HCT116 (cell line): ENCODE measurements at regions not wholly inside any gene's neighbourhood (a gene's known extent, or its start where the extent isn't known, plus 50 kb on each side); places are given as distances from the start of the nearest gene placed in this dataset.

Source experiments
- CBX3 ChIP-seq: IDR thresholded peaks from 2 replicates; pipeline ENCODE4 v1.6.1; 2012; ENCODE audit warnings: low read depth
- CEBPB ChIP-seq: IDR thresholded peaks from 2 replicates; pipeline ENCODE4 v1.6.1; 2012; ENCODE audit warnings: low read depth
- EGR1 ChIP-seq: IDR thresholded peaks from 2 replicates; pipeline ENCODE4 v1.6.1; 2012; ENCODE audit warnings: low read depth
- EZH2 ChIP-seq: fragments of 200-600 bp; sonication (generic); IDR thresholded peaks from 2 replicates; pipeline ENCODE4 v1.6.1; 2017; ENCODE audit warnings: antibody characterized with exemption, mixed run types
- EZH2phosphoT487 ChIP-seq: fragments of 200-600 bp; IDR thresholded peaks from 2 replicates; pipeline ENCODE4 v1.6.1; 2018; ENCODE audit warnings: antibody characterized with exemption, borderline replicate concordance
- FOSL1 ChIP-seq: IDR thresholded peaks from 2 replicates; pipeline ENCODE4 v1.6.1; 2012; ENCODE audit warnings: low read depth
- POLR2A ChIP-seq: IDR thresholded peaks from 2 replicates; pipeline ENCODE4 v1.7.0; 2011; ENCODE audit warnings: borderline replicate concordance; ENCODE audit not compliant: insufficient read depth, insufficient read length; ENCODE audit errors: extremely low read depth
- SP1 ChIP-seq: IDR thresholded peaks from 2 replicates; pipeline ENCODE4 v1.6.1; 2012; ENCODE audit warnings: low read depth
- ZFX ChIP-seq: fragments of 450-650 bp; IDR thresholded peaks from 2 replicates; pipeline ENCODE4 v1.6.1; 2017
- TF ChIP-seq, protein P1 (sequence below): IDR thresholded peaks from 2 replicates; pipeline ENCODE4 v1.6.1; 2012; ENCODE audit warnings: low read depth
- TF ChIP-seq, protein P2 (sequence below), 3 experiments: fragments of 200-600 bp in 1 of 3; sonication (generic) in 1 of 3; IDR thresholded peaks in 2 of 3; conservative IDR thresholded peaks in 1 of 3; 2 replicates each; pipeline ENCODE4 v1.5.1; 2012 to 2017; ENCODE audit warnings: low read depth in 2 of 3, low read length in 2 of 3, antibody characterized with exemption in 1 of 3, borderline replicate concordance in 1 of 3, control low read depth in 1 of 3, mild to moderate bottlenecking in 1 of 3, mixed read lengths in 1 of 3, mixed run types in 1 of 3, moderate library complexity in 1 of 3; ENCODE audit not compliant: insufficient read depth in 1 of 3
- TF ChIP-seq, protein P3 (sequence below): IDR thresholded peaks from 2 replicates; pipeline ENCODE4 v1.6.1; 2012
- TF ChIP-seq, protein P4 (sequence below): IDR thresholded peaks from 2 replicates; pipeline ENCODE4 v1.6.1; 2011; ENCODE audit warnings: mild to moderate bottlenecking, low read length, moderate library complexity; ENCODE audit not compliant: insufficient replicate concordance; ENCODE audit errors: extremely low read depth

DNA sequence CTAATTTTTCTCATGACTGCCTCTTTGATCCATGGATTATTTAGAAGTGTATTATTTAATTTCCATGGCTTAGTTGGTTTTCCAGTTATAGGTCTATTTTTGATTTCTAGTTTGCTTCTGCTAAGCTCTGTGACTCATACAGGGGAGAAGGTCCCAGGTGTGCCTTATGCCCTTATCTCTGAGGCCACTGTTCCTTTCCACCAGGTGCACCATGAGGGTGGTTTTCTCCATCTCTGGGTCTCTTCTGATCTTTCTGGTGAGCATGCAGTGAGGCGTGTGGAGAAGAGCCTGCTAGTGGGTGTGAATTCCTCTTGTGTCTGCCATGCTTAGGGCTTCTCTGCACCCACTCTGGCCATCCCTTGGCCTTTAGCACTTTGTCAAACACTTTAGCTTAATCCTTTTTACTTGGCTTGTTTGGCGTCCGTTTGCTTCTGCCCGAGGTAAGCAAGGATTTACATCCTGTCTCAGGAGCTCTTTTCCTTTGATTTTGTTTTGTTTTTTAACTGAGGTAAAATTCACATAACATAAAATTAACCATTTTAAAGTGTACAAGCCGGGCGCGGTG, 129.8 kb upstream of the ARL4C start:
- TF ChIP-seq EZH2phosphoT487 (no peak), POLR2A (no peak), EGR1 (no peak), SP1 (no peak), EZH2 (no peak), FOSL1 (no peak), ZFX (no peak), CEBPB (no peak), CBX3 (no peak)
- TF ChIP-seq, protein P1, sequence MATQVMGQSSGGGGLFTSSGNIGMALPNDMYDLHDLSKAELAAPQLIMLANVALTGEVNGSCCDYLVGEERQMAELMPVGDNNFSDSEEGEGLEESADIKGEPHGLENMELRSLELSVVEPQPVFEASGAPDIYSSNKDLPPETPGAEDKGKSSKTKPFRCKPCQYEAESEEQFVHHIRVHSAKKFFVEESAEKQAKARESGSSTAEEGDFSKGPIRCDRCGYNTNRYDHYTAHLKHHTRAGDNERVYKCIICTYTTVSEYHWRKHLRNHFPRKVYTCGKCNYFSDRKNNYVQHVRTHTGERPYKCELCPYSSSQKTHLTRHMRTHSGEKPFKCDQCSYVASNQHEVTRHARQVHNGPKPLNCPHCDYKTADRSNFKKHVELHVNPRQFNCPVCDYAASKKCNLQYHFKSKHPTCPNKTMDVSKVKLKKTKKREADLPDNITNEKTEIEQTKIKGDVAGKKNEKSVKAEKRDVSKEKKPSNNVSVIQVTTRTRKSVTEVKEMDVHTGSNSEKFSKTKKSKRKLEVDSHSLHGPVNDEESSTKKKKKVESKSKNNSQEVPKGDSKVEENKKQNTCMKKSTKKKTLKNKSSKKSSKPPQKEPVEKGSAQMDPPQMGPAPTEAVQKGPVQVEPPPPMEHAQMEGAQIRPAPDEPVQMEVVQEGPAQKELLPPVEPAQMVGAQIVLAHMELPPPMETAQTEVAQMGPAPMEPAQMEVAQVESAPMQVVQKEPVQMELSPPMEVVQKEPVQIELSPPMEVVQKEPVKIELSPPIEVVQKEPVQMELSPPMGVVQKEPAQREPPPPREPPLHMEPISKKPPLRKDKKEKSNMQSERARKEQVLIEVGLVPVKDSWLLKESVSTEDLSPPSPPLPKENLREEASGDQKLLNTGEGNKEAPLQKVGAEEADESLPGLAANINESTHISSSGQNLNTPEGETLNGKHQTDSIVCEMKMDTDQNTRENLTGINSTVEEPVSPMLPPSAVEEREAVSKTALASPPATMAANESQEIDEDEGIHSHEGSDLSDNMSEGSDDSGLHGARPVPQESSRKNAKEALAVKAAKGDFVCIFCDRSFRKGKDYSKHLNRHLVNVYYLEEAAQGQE: no peak
- TF ChIP-seq, protein P2, sequence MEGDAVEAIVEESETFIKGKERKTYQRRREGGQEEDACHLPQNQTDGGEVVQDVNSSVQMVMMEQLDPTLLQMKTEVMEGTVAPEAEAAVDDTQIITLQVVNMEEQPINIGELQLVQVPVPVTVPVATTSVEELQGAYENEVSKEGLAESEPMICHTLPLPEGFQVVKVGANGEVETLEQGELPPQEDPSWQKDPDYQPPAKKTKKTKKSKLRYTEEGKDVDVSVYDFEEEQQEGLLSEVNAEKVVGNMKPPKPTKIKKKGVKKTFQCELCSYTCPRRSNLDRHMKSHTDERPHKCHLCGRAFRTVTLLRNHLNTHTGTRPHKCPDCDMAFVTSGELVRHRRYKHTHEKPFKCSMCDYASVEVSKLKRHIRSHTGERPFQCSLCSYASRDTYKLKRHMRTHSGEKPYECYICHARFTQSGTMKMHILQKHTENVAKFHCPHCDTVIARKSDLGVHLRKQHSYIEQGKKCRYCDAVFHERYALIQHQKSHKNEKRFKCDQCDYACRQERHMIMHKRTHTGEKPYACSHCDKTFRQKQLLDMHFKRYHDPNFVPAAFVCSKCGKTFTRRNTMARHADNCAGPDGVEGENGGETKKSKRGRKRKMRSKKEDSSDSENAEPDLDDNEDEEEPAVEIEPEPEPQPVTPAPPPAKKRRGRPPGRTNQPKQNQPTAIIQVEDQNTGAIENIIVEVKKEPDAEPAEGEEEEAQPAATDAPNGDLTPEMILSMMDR (IDR thresholded peaks at IDR 0.05 in 2 of 3, conservative IDR thresholded peaks at IDR 0.05 in 1 of 3; ENCODE audit: borderline replicate concordance in 1 of 3, insufficient read depth in 1 of 3, low read depth in 2 of 3, low read length in 2 of 3): no peak
- TF ChIP-seq, protein P3, sequence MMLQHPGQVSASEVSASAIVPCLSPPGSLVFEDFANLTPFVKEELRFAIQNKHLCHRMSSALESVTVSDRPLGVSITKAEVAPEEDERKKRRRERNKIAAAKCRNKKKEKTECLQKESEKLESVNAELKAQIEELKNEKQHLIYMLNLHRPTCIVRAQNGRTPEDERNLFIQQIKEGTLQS: no peak
- TF ChIP-seq, protein P4, sequence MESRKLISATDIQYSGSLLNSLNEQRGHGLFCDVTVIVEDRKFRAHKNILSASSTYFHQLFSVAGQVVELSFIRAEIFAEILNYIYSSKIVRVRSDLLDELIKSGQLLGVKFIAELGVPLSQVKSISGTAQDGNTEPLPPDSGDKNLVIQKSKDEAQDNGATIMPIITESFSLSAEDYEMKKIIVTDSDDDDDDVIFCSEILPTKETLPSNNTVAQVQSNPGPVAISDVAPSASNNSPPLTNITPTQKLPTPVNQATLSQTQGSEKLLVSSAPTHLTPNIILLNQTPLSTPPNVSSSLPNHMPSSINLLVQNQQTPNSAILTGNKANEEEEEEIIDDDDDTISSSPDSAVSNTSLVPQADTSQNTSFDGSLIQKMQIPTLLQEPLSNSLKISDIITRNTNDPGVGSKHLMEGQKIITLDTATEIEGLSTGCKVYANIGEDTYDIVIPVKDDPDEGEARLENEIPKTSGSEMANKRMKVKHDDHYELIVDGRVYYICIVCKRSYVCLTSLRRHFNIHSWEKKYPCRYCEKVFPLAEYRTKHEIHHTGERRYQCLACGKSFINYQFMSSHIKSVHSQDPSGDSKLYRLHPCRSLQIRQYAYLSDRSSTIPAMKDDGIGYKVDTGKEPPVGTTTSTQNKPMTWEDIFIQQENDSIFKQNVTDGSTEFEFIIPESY: no peak
